22Rv1 (cell line): ENCODE measurements at regions not wholly inside any gene's neighbourhood (a gene's known extent, or its start where the extent isn't known, plus 50 kb on each side); places are given as distances from the start of the nearest gene placed in this dataset.
"Not testable (repeated sequence)": the region's sequence is repeated elsewhere in the genome, so short reads cannot be mapped to it uniquely, and the experiment has no call there.

ENCODE experiments used
- CTCF ChIP-seq: fragments of 450-650 bp; IDR thresholded peaks from 2 replicates; pipeline ENCODE4 v1.5.1; 2017; ENCODE audit warnings: mild to moderate bottlenecking
- ZFX ChIP-seq: fragments of 450-650 bp; IDR thresholded peaks from 2 replicates; pipeline ENCODE4 v1.6.1; 2017; ENCODE audit warnings: antibody characterized with exemption, borderline replicate concordance

GRCh38 chr7:66476056-66476455, 152.6 kb upstream of the KCTD7 start:
- not testable (repeated sequence) for TF ChIP-seq CTCF, ZFX
